ENCODE measurements at regions not wholly inside any gene's neighbourhood (a gene's known extent, or its start where the extent isn't known, plus 50 kb on each side); places are given as distances from the start of the nearest gene placed in this dataset.
"Not testable (repeated sequence)": the region's sequence is repeated elsewhere in the genome, so short reads cannot be mapped to it uniquely, and the experiment has no call there.

- Mint-ChIP-seq H3K36me3 (ENCODE audit: unreplicated experiment) (no peaks in the 10 kb centered on the region), H3K9me3 (ENCODE audit: unreplicated experiment) (peaks cover 41% of the 10 kb centered on the region), H3K27ac (ENCODE audit: unreplicated experiment) (no peak overlapping the region), H3K4me1 (ENCODE audit: unreplicated experiment) (no peaks in the 10 kb centered on the region), H3K27me3 (ENCODE audit: unreplicated experiment) (no peaks in the 10 kb centered on the region), H3K4me3 (ENCODE audit: unreplicated experiment) (no peak overlapping the region)
- no peak for TF ChIP-seq CTCF (IDR thresholded peaks at IDR 0.05)
- no peak for DNase-seq (ENCODE audit: extremely low spot score, unreplicated experiment)
Measured at GRCh38 chr14:106530031-106530422, 1003.6 kb downstream of the TMEM121 start.

- no peak for TF ChIP-seq CTCF (IDR thresholded peaks at IDR 0.05)
- Mint-ChIP-seq H3K4me3 (ENCODE audit: unreplicated experiment) (no peak overlapping the region), H3K27me3 (ENCODE audit: unreplicated experiment) (no peaks in the 10 kb centered on the region), H3K27ac (ENCODE audit: unreplicated experiment) (no peak overlapping the region), H3K9me3 (ENCODE audit: unreplicated experiment) (peaks cover 43% of the 10 kb centered on the region), H3K36me3 (ENCODE audit: unreplicated experiment) (no peaks in the 10 kb centered on the region), H3K4me1 (ENCODE audit: unreplicated experiment) (no peaks in the 10 kb centered on the region)
- no peak for DNase-seq (ENCODE audit: extremely low spot score, unreplicated experiment)
Measured at GRCh38 chr14:106530423-106531107, 1004.2 kb downstream of the TMEM121 start.

- not testable (repeated sequence) for H3K4me3 Mint-ChIP-seq (ENCODE audit: unreplicated experiment); H3K27me3 Mint-ChIP-seq (ENCODE audit: unreplicated experiment); H3K27ac Mint-ChIP-seq (ENCODE audit: unreplicated experiment); DNase-seq (ENCODE audit: extremely low spot score, unreplicated experiment); H3K36me3 Mint-ChIP-seq (ENCODE audit: unreplicated experiment); H3K4me1 Mint-ChIP-seq (ENCODE audit: unreplicated experiment)
- H3K9me3 Mint-ChIP-seq (ENCODE audit: unreplicated experiment): peaks cover 53% of the 10 kb centered on the region
Measured at GRCh38 chr14:106537597-106537996, 1011.2 kb downstream of the TMEM121 start.

GRCh38 chr14:106538201-106538600 lies 1011.8 kb downstream of the TMEM121 start:
- no peaks in the 10 kb centered on the region for H3K36me3 Mint-ChIP-seq (ENCODE audit: unreplicated experiment)
- no peak for DNase-seq (ENCODE audit: extremely low spot score, unreplicated experiment)
- H3K9me3 Mint-ChIP-seq (ENCODE audit: unreplicated experiment): peaks cover 54% of the 10 kb centered on the region
- H3K4me1 Mint-ChIP-seq (ENCODE audit: unreplicated experiment): no peaks in the 10 kb centered on the region
- H3K4me3 Mint-ChIP-seq (ENCODE audit: unreplicated experiment): no peak overlapping the region
- no peak for TF ChIP-seq CTCF (IDR thresholded peaks at IDR 0.05)
- H3K27ac Mint-ChIP-seq (ENCODE audit: unreplicated experiment): no peak overlapping the region
- no peaks in the 10 kb centered on the region for H3K27me3 Mint-ChIP-seq (ENCODE audit: unreplicated experiment)

GRCh38 chr14:106547735-106548434 lies 1021.5 kb downstream of the TMEM121 start:
- Mint-ChIP-seq H3K9me3 (ENCODE audit: unreplicated experiment) (peaks cover 40% of the 10 kb centered on the region), H3K4me3 (ENCODE audit: unreplicated experiment) (no peak overlapping the region), H3K4me1 (ENCODE audit: unreplicated experiment) (no peaks in the 10 kb centered on the region), H3K27ac (ENCODE audit: unreplicated experiment) (no peak overlapping the region), H3K27me3 (ENCODE audit: unreplicated experiment) (no peaks in the 10 kb centered on the region), H3K36me3 (ENCODE audit: unreplicated experiment) (no peaks in the 10 kb centered on the region)
- TF ChIP-seq CTCF (IDR thresholded peaks at IDR 0.05): no peak
- no peak for DNase-seq (ENCODE audit: extremely low spot score, unreplicated experiment)

Measured in osteocyte (in vitro differentiated cells).